Mononuclear cell (primary cell): ENCODE measurements at regions not wholly inside any gene's neighbourhood (a gene's known extent, or its start where the extent isn't known, plus 50 kb on each side); places are given as distances from the start of the nearest gene placed in this dataset.

Experiments
- H3K27me3 ChIP-seq: 2 replicates; pipeline ENCODE4 v1.6.0; 2011; ENCODE audit warnings: low read length, control low read depth; ENCODE audit not compliant: insufficient read depth
- H3K4me1 ChIP-seq: 2 replicates; pipeline ENCODE4 v1.5.1; 2011; ENCODE audit warnings: mild to moderate bottlenecking, low read length, control low read depth; ENCODE audit not compliant: insufficient read depth
- H3K4me3 ChIP-seq: 2 replicates; pipeline ENCODE4 v1.5.1; 2011; ENCODE audit warnings: mild to moderate bottlenecking, low read length, moderate library complexity
- H3K9me3 ChIP-seq: 2 replicates; pipeline ENCODE4 v1.5.1; 2011; ENCODE audit warnings: low read depth, mild to moderate bottlenecking, control low read depth, low read length

DNA sequence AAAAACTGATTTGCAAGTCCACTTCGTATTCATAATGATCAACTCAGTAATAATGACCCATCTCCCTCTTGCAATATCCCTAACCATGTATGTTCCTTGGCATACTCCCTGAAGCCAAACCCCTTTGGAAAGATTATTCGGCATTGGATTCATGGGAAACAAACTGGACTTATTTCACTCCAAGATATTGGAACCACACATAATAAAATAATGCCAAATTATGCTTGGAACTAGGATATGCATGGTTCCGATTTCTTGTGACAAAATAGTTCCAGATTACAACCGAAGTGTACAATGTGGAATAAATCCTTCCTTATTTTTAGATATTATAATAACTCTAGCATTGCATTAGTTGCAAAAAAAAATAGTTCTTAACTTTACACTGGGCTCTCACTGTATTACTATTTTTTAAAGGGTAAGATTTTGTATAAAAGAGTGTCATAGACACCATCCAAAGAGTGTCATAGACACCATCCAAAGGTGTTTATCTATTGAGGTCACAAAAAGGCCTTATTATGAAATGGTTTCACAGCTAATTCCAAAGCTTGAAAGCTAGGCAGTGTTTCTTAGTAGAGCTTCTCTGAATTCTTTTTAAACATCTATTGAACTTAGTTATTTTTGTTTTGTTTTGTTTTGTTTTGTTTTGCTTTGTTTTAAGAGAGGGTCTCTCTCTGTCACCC lies 410.9 kb upstream of the JARID2 start:
- H3K4me3 ChIP-seq = no peak overlapping the region
- H3K9me3 ChIP-seq = no peaks in the 10 kb centered on the region
- peaks cover 5% of the 10 kb centered on the region for H3K4me1 ChIP-seq
- H3K27me3 ChIP-seq = no peaks in the 10 kb centered on the region

DNA sequence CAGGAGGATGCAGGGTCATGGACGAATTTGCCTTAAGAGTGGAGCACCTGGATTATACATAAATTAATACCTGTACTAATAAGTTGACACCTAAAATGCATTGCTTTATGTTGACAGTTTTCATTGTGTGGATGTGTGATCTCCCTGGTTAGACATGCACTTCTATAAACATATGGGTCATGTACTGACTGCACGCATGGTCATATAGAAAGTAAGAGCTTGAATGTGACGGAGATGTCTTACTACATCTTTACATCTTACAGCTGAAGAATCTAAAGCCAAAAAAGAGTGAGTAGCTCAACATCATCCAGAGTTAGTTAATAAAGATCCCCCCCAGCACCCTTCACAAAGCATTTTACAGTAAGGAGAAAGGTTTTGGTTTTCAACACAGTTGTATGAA lies 408.4 kb upstream of the JARID2 start:
- H3K4me3 ChIP-seq = no peak overlapping the region
- peaks cover 10% of the 10 kb centered on the region for H3K4me1 ChIP-seq
- no peaks in the 10 kb centered on the region for H3K27me3 ChIP-seq
- H3K9me3 ChIP-seq = no peaks in the 10 kb centered on the region

DNA sequence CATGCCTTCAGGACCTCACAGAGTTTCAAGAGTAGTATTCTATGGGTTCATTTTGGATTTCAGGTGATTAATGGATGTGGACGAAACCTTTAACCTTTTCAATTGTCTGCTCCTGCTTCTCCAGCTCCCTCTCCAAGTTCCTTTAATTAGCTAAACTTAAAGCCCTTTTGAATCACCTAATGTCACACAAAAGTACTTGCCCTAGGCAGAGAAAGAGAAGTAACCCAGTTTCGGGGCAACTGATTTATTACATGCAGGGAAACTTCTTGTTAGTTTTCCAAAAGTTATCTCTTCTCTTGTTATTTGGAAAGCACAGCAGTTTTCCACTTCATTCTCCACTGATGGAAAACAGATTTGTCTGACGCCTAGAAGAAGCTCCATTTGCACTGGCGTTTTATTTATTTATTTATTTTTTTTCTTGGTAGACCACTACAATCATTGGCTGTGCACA lies 407.7 kb upstream of the JARID2 start:
- Histone ChIP-seq H3K27me3 (no peaks in the 10 kb centered on the region), H3K4me3 (no peak overlapping the region), H3K4me1 (peaks cover 10% of the 10 kb centered on the region), H3K9me3 (no peaks in the 10 kb centered on the region)

DNA sequence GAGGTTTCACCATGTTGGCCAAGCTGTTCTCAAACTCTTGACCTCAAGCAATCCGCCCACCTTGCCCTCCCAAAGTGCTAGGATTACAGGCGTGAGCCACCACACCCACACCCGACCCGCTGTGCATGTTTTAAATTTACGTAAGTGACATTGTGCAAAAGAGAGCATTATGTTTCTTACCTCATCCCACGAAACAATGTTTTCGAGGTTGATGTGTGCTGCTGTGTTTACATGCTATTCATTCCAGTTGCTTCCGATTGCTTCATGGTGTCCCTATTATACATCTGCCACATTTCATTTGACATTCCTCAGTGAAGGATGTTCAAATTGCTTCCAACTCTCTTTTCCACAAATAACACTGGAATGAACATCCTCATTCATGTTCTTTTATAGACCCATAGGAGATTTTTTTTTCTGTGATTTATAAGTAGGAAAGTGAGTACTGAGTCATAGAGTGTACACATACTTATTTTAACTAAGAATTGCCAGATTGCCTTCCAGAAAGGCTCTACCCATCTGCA lies 403.9 kb upstream of the JARID2 start:
- no peak overlapping the region for H3K4me3 ChIP-seq
- H3K9me3 ChIP-seq = no peaks in the 10 kb centered on the region
- peaks cover 8% of the 10 kb centered on the region for H3K4me1 ChIP-seq
- no peaks in the 10 kb centered on the region for H3K27me3 ChIP-seq

DNA sequence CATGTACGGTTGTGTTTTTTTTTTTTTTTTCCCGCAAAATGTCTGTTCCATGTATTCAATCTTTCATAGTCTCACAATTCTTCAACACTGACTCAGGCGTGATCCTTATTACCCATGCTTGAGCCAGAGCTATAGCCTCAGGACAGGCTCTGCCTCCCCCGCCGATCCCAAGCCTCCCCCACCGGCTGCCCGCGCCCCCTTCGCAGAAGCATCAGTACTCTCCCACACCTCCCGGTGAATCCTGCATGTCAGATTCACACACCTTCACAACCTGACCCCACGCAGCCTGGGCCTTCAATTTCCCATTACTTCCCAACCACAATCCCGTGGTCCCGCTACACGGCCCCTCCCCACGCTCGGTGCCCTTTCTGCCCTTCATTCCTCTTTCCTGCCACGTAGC lies 401.5 kb upstream of the JARID2 start:
- no peaks in the 10 kb centered on the region for H3K27me3 ChIP-seq
- H3K4me1 ChIP-seq = peaks cover 6% of the 10 kb centered on the region
- H3K4me3 ChIP-seq = no peak overlapping the region
- no peaks in the 10 kb centered on the region for H3K9me3 ChIP-seq

DNA sequence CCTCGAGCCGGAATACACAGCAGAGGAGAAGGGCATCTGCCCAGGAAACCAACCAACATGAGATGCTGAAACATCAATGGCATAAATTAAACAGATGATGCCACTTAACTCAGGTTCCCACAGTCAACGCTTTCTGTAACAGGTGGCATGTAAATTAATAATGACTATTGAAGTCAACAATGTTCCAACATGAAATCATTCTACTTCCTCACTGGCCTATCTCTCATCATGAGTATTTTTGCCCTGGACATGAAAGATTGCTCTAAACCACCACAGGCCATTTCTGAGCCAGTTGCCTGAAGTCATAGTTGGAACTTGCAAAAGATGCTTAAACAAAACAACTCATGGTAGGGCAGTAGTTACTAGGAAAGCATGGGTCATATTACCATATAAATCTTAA lies 397.9 kb upstream of the JARID2 start:
- Histone ChIP-seq H3K9me3 (no peaks in the 10 kb centered on the region), H3K4me1 (no peaks in the 10 kb centered on the region), H3K4me3 (no peak overlapping the region), H3K27me3 (no peaks in the 10 kb centered on the region)

DNA sequence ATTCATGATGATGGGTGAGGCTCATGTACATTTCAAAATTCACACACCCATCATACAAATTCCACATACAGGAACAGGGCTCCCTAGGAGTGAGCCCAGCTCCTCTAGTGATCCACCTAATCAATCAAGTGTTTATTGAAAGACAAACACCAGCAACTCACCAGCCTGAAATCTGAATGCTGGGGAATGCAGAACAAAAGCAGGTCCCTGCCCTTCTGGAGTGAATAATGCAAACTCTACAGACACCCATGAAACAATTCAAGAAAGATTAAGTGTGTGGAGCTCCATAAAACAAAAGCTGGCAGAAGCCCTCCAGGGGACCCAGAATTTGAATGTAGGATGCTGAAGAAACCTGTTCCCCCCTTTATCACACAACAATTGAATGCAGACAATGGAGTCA lies 396.7 kb upstream of the JARID2 start:
- H3K9me3 ChIP-seq = no peaks in the 10 kb centered on the region
- no peak overlapping the region for H3K4me3 ChIP-seq
- H3K27me3 ChIP-seq = no peaks in the 10 kb centered on the region
- no peaks in the 10 kb centered on the region for H3K4me1 ChIP-seq

DNA sequence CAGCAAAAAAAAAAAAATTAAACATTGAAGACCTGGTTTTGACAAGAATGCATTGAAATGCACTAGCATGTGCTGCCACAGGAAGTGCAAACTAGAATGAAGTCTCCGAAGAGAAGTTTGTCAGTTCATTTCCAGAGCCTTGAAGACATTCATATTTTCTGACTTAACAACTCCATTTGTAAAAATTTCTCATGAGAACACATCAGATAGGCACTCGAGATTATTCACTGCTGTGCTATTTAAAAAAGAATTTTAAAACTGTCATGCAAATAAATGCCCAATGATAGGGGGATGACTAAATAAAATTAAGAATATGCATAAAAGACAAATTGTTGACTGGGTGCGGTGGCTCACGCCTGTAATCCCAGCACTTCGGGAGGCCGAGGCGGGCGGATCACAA lies 394.6 kb upstream of the JARID2 start:
- H3K9me3 ChIP-seq = no peaks in the 10 kb centered on the region
- H3K27me3 ChIP-seq = no peaks in the 10 kb centered on the region
- H3K4me3 ChIP-seq = no peak overlapping the region
- peaks cover 2% of the 10 kb centered on the region for H3K4me1 ChIP-seq

DNA sequence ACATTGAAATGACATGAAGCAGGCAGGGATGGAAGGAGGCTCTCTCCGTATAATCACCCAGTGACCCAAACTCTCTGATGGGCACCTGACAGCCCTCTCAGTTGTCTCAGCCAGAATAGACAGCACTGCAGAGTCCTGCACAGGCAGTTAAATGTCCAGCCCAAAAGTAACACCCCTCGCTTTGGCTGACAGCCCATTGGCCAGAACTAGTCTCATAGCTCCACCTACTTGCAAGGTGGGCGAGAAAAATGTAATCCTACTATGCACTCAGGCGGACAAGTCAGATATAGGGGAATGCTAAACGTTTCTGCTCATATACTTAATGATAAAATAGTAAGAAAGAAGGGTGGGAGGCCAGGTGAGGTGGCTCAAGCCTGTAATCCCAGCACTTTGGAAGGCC lies 393.5 kb upstream of the JARID2 start:
- Histone ChIP-seq H3K9me3 (no peaks in the 10 kb centered on the region), H3K4me1 (peaks cover 13% of the 10 kb centered on the region), H3K27me3 (no peaks in the 10 kb centered on the region), H3K4me3 (no peak overlapping the region)

DNA sequence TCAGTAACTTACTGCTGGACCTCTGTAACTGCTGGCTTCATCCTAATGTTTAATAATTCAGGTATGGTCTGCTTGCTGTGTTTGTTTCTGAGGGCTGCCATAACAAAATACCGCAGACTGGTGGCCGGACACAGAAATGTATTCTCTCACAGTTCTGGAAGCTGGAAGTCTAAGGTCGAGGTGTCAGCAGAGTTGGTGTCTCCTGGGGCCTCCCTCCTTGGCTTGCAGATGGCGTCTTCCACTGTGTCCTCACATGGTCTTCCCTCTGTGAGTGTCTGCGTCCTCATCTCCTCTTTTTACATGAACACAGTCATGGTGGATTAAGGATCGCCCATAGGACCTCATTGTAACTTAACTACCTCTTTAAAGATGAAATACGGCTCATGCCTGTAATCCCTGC lies 389.7 kb upstream of the JARID2 start:
- H3K27me3 ChIP-seq = no peaks in the 10 kb centered on the region
- H3K4me3 ChIP-seq = no peak overlapping the region
- H3K9me3 ChIP-seq = no peaks in the 10 kb centered on the region
- H3K4me1 ChIP-seq = peaks cover 23% of the 10 kb centered on the region

DNA sequence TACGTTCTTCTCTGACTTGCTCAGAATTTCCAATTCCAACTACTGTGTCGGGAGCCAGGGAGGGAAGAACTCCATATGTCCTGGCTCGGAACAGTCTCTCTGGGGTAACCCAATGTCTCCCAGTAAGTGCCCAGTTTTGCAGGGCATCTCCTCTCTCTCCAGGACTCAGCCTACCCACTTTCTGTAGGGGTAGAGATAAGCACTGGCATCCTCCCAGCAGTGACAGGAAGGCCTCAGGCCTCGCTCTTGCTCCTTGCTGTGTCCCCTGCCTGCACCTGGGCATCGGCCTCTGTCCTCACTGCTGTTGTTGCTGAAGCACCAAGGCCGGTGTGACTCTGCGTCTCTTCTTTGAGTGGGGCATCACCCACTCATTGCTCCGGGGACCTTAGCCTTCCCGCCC lies 388.9 kb upstream of the JARID2 start:
- Histone ChIP-seq H3K27me3 (no peaks in the 10 kb centered on the region), H3K4me3 (no peak overlapping the region), H3K4me1 (peaks cover 31% of the 10 kb centered on the region), H3K9me3 (no peaks in the 10 kb centered on the region)

DNA sequence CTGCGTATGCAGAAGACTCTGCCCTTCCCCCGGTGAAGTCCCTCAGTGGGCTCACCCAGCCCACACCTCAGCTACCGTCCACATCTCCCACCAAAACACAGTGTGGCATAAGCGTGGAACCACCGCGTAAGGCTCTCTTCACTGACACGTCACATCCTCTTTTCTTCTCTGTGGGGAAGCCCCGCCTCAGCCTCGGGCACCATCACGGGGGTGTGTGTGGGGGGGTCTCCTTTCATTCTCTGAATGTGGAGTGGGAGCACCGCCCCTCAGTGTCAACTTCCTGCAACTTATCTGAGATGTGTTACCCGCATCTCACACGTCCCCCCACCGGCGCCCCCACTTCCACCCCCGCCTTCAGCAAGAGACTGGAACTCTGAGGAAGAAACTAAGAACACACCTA lies 388.4 kb upstream of the JARID2 start:
- Histone ChIP-seq H3K4me3 (peak overlapping the region; percentile 1), H3K4me1 (peaks cover 31% of the 10 kb centered on the region), H3K9me3 (no peaks in the 10 kb centered on the region), H3K27me3 (no peaks in the 10 kb centered on the region)

DNA sequence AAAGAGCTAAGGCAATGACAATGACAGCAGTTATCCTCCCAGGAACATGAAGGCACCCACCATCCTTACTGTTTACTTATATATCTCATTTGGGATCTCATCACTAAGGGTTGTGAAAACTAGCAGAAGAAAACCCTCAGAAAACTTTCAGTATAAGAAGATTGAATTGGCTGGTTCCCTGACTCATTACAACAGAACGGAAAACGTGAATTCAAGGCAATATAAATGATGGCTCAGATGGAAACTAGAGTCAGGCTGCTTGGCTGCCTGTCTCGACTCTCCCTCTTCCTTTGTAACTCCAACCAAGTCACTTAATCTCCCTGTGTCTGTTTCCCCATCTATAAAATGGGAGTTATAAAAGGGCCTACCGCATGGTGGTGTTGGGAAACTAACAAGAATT lies 387.1 kb upstream of the JARID2 start:
- H3K4me1 ChIP-seq = peaks cover 34% of the 10 kb centered on the region
- no peaks in the 10 kb centered on the region for H3K27me3 ChIP-seq
- no peaks in the 10 kb centered on the region for H3K9me3 ChIP-seq
- no peak overlapping the region for H3K4me3 ChIP-seq

DNA sequence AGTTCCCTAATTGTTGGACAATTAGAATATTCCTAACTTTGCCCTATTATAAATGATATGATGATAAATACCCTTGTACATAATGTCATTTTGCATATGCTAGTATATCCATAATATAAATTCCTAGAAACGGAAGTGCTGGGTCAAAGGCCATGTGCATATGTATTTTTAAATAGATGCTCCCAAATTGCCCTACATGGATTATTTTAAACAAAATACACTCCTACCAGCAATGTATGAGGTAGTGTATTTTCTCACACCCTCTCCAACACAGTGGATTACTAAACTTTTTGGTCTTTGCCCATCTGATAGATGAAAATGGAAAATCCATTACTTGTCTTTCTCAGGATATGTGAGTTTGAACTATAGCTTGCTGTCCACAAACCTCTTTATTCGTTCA lies 385.1 kb upstream of the JARID2 start:
- Histone ChIP-seq H3K4me3 (no peak overlapping the region), H3K9me3 (no peaks in the 10 kb centered on the region), H3K27me3 (no peaks in the 10 kb centered on the region), H3K4me1 (peaks cover 54% of the 10 kb centered on the region)

DNA sequence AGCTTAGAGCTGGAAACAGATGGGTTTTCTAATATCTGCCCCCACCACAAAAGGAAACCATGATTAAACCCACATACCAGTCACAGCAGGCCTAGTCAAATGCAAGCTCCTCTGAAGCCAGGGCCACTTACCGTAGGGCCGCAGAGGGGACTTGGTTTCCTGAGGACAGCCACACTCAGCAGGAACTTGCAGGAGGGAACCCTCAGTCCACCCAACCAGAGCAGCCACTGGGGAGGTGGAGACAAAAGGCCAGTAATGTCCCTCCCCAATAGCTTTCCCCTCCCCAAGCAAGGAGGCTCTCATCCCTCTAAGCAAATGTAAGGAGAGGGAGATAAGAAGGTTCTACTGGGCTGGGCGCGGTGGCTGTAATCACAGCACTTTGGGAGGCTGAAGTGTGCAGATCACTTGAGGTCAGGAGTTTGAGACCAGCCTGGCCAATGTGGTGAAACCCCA lies 384.4 kb upstream of the JARID2 start:
- H3K27me3 ChIP-seq = no peaks in the 10 kb centered on the region
- H3K4me1 ChIP-seq = peaks cover 57% of the 10 kb centered on the region
- no peaks in the 10 kb centered on the region for H3K9me3 ChIP-seq
- H3K4me3 ChIP-seq = no peak overlapping the region

DNA sequence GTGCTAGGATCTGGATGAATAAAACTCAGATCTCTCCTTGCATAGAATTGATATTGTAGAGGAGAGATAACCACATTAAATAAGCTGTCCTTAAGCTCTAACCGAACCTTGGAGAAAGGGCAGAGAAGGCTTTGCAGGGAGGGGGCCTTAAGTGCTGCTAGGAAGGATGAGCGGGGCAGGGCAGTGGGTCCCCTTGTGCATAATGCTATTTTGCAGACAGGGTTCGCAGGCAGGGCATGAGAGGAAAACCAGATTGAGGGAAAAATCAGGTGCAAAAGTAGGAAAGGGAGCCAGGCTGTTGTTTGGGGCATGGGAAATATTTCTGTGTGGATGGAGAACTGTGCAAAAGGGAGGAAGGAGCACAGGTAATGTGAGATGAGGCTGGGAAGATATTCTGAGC lies 383.0 kb upstream of the JARID2 start:
- Histone ChIP-seq H3K4me1 (peaks cover 55% of the 10 kb centered on the region), H3K27me3 (no peaks in the 10 kb centered on the region), H3K9me3 (no peaks in the 10 kb centered on the region), H3K4me3 (no peak overlapping the region)
